ENCODE measurements at regions not wholly inside any gene's neighbourhood (a gene's known extent, or its start where the extent isn't known, plus 50 kb on each side); places are given as distances from the start of the nearest gene placed in this dataset.
"Not testable (repeated sequence)": the region's sequence is repeated elsewhere in the genome, so short reads cannot be mapped to it uniquely, and the experiment has no call there.

DNA sequence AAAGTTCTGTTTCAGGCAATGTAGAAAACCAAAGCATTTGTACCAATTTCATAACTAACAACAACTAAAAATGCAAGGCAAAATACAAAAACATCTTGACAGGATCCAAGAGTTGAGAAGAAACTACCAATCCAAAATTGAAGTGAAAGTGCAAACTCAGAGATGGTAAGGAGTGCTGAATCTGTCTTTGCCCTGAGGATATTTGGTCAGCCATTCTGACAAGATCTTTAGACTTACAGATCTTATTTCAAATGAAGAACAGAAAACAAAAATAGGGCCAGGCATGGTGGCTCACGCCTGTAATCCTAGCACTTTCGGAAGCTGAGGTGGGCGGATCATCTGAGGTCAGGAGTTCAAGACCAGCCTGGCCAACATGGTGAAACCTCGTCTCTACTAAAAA, 412.8 kb downstream of the ZFHX3 start:
- no peaks in the 10 kb centered on the region for H3K36me3 ChIP-seq
- no peak for DNase-seq
- H3K9me3 ChIP-seq = peaks cover 0 to 25% of the 10 kb centered on the region in 2 donors
- intact Hi-C loops (cut with DNase I) = no loop called here
- no peak for ATAC-seq
- no peak overlapping the region for H3K4me3 ChIP-seq
- H3K27ac ChIP-seq = no peak overlapping the region
- no peaks in the 10 kb centered on the region for H3K4me1 ChIP-seq
- TF ChIP-seq CTCF (IDR thresholded peaks at IDR 0.05) = no peak
- no peaks in the 10 kb centered on the region for H3K27me3 ChIP-seq

DNA sequence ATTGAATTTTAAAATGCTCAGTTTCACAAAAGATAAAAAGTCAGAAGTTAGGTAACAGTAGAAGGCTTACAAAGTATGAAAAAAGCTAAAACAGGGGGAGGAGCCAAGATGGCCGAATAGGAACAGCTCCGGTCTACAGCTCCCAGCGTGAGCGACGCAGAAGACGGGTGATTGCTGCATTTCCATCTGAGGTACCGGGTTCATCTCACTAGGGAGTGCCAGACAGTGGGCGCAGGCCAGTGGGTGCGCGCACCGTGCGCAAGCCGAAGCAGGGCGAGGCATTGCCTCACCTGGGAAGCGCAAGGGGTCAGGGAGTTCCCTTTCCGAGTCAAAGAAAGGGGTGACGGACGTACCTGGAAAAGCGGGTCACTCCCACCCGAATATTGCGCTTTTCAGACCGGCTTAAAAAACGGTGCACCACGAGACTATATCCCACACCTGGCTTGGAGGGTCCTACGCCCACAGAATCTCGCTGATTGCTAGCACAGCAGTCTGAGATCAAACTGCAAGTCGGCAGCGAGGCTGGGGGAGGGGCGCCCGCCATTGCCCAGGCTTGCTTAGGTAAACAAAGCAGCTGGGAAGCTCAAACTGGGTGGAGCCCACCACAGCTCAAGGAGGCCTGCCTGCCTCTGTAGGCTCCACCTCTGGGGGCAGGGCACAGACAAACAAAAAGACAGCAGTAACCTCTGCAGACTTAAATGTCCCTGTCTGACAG, 420.6 kb downstream of the ZFHX3 start:
- DNase-seq; H3K4me3 ChIP-seq; ATAC-seq; intact Hi-C loops (cut with DNase I); H3K4me1 ChIP-seq; H3K36me3 ChIP-seq; H3K9me3 ChIP-seq; H3K27me3 ChIP-seq: not testable (repeated sequence)
- peak overlapping the region in 1 of 2 donors; percentile 19 for H3K27ac ChIP-seq

DNA sequence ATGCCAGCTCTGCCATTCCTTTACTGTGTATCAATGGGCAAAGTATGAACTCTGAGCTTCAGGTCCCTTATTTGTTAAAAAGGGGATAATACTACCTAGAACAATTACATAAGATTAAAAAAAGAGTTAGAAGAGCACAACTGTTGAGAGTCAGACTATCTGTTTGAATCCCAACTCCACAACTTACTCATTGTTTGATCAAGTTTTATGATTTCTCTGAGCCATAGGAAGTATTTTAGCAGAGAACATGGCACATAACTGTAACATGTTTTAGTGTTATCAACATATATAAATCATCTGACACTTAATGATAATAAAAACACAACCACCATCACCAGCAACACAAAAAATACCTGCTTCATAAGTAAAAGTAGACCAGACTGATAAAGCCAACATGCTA, 421.3 kb downstream of the ZFHX3 start:
- H3K36me3 ChIP-seq = no peaks in the 10 kb centered on the region
- H3K4me1 ChIP-seq = no peaks in the 10 kb centered on the region
- no peak overlapping the region for H3K27ac ChIP-seq
- no peak overlapping the region for H3K4me3 ChIP-seq
- no peak for ATAC-seq
- TF ChIP-seq CTCF (IDR thresholded peaks at IDR 0.05) = no peak
- intact Hi-C loops (cut with DNase I) = no loop called here
- no peaks in the 10 kb centered on the region for H3K9me3 ChIP-seq
- no peaks in the 10 kb centered on the region for H3K27me3 ChIP-seq
- no peak for DNase-seq

DNA sequence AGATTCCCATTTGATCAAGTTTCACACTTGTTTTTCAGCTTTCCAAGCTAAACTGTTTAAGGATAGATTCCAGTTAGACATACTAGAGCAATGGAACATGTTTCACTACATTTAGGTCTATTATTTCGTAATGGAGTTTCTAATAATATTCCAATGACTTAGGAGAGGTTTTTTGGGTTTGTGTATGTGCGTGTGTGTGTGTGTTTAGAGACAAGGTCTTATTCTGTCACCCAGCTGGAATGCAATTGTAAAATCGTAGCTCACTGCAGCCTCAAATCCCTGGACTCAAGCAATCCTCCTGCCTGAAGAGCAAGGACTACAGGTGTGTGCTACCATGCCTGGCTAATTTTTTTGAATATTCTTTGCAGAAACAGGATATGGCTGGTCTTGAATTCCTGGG, 426.3 kb downstream of the ZFHX3 start:
- no peaks in the 10 kb centered on the region for H3K27me3 ChIP-seq
- no peak overlapping the region for H3K27ac ChIP-seq
- no peak for TF ChIP-seq CTCF (IDR thresholded peaks at IDR 0.05)
- H3K9me3 ChIP-seq = no peaks in the 10 kb centered on the region
- DNase-seq (no peak), ATAC-seq (no peak)
- intact Hi-C loops (cut with DNase I) = no loop called here
- no peaks in the 10 kb centered on the region for H3K36me3 ChIP-seq
- no peaks in the 10 kb centered on the region for H3K4me1 ChIP-seq
- no peak overlapping the region for H3K4me3 ChIP-seq

DNA sequence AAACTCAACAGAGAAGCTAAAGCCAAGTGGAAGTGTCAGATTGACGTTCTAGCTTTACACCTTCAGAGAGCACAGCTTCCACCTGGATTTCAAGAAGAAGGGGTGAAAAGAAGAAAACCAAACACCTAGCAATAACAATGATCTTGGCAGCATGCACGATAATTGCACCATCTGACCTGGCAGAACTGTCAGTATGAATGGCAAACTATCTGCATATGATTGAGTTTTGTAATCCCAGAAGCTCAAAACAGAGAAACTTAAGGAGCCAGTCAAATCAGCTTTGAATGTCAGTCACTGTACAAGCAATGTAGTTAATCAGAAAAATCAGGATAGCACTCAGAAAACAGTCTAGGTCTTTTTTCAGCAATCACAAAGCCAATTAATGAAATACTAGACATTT, 427.1 kb downstream of the ZFHX3 start:
- ATAC-seq (no peak), DNase-seq (no peak)
- TF ChIP-seq CTCF (IDR thresholded peaks at IDR 0.05) = no peak
- no peak overlapping the region for H3K27ac ChIP-seq
- H3K4me3 ChIP-seq = no peak overlapping the region
- intact Hi-C loops (cut with DNase I) = no loop called here
- no peaks in the 10 kb centered on the region for H3K4me1 ChIP-seq
- H3K36me3 ChIP-seq = no peaks in the 10 kb centered on the region
- no peaks in the 10 kb centered on the region for H3K9me3 ChIP-seq
- no peaks in the 10 kb centered on the region for H3K27me3 ChIP-seq

GRCh38 chr16:72620348-72620747, 427.6 kb downstream of the ZFHX3 start:
- Histone ChIP-seq H3K9me3 (no peaks in the 10 kb centered on the region), H3K27ac (no peak overlapping the region), H3K36me3 (no peaks in the 10 kb centered on the region), H3K27me3 (no peaks in the 10 kb centered on the region), H3K4me1 (no peaks in the 10 kb centered on the region), H3K4me3 (no peak overlapping the region)
- no peak for TF ChIP-seq CTCF (IDR thresholded peaks at IDR 0.05)
- ATAC-seq (no peak), DNase-seq (no peak)
- intact Hi-C loops (cut with DNase I) = no loop called here
